Smooth muscle cell (in vitro differentiated cells): ENCODE measurements at regions not wholly inside any gene's neighbourhood (a gene's known extent, or its start where the extent isn't known, plus 50 kb on each side); places are given as distances from the start of the nearest gene placed in this dataset.

Experiments
- DNase-seq: peaks from one replicate; lab custom pipeline; 2025; ENCODE audit not compliant: unreplicated experiment; lab: John Stamatoyannopoulos, UW
- H2AFZ ChIP-seq: fragments of 200-600 bp; sonication (generic); 2 replicates; pipeline ENCODE4 v1.6.0; 2016; ENCODE audit warnings: antibody characterized with exemption, low read depth, mild to moderate bottlenecking
- H3F3A ChIP-seq: fragments of 200-600 bp; sonication (generic); 2 replicates; pipeline ENCODE4 v1.6.0; 2017; ENCODE audit warnings: antibody characterized with exemption, low read depth
- H3K27ac ChIP-seq: fragments of 200-600 bp; sonication (generic); 2 replicates; pipeline ENCODE4 v1.5.1; 2016; ENCODE audit warnings: low read depth, mild to moderate bottlenecking
- H3K27me3 ChIP-seq: fragments of 200-600 bp; sonication (generic); 2 replicates; pipeline ENCODE4 v1.6.1; 2016; ENCODE audit warnings: low read depth, mild to moderate bottlenecking
- H3K36me3 ChIP-seq: fragments of 200-600 bp; sonication (generic); 2 replicates; pipeline ENCODE4 v1.5.1; 2016; ENCODE audit warnings: low read depth
- H3K4me1 ChIP-seq: fragments of 200-600 bp; sonication (generic); 2 replicates; pipeline ENCODE4 v1.5.1; 2016; ENCODE audit warnings: low read depth
- H3K4me2 ChIP-seq: fragments of 200-600 bp; sonication (generic); 2 replicates; pipeline ENCODE4 v1.6.0; 2016; ENCODE audit warnings: mild to moderate bottlenecking
- H3K4me3 ChIP-seq: fragments of 200-600 bp; sonication (generic); 2 replicates; pipeline ENCODE4 v1.5.1; 2016; ENCODE audit warnings: mild to moderate bottlenecking
- H3K79me2 ChIP-seq: fragments of 200-600 bp; sonication (generic); 2 replicates; pipeline ENCODE4 v1.6.0; 2016; ENCODE audit warnings: low read depth, mild to moderate bottlenecking
- H3K9ac ChIP-seq: fragments of 200-600 bp; sonication (generic); 2 replicates; pipeline ENCODE4 v1.6.0; 2016; ENCODE audit warnings: low read depth
- H3K9me3 ChIP-seq: fragments of 200-600 bp; sonication (generic); replicated peaks from 2 replicates; pipeline ENCODE4 v1.5.1; 2016; ENCODE audit warnings: low read depth
- H4K20me1 ChIP-seq: fragments of 200-600 bp; sonication (generic); 2 replicates; pipeline ENCODE4 v1.6.0; 2016; ENCODE audit warnings: low read depth
- WGBS: methylation state at CpG from one replicate; pipeline ENCODE4 v1.1.7; 2016; ENCODE audit warnings: low lambda C conversion rate; 5-methylcytosine and 5-hydroxymethylcytosine counted together
- TF ChIP-seq, protein P1 (sequence below): fragments of 200-600 bp; sonication (generic); IDR thresholded peaks from 2 replicates; pipeline ENCODE4 v1.5.1; 2017; ENCODE audit warnings: borderline replicate concordance, mild to moderate bottlenecking, antibody characterized with exemption; ENCODE audit not compliant: insufficient read depth, poor library complexity, severe bottlenecking

GRCh38 chr20:23166563-23166962, 80.4 kb upstream of the CD93 start:
- Histone ChIP-seq H3K4me3 (no peak overlapping the region), H3K79me2 (no peaks in the 10 kb centered on the region), H3K27ac (no peak overlapping the region), H3K4me2 (no peak overlapping the region), H3K9ac (no peak overlapping the region), H3K27me3 (no peaks in the 10 kb centered on the region), H2AFZ (no peak overlapping the region), H4K20me1 (no peaks in the 10 kb centered on the region), H3K9me3 (no peaks in the 10 kb centered on the region), H3K36me3 (no peaks in the 10 kb centered on the region), H3K4me1 (no peaks in the 10 kb centered on the region), H3F3A (no peaks in the 10 kb centered on the region)
- no peak for DNase-seq
- WGBS, result 95% methylated on average over 7 of the region's 7 CpGs
- TF ChIP-seq, protein P1, sequence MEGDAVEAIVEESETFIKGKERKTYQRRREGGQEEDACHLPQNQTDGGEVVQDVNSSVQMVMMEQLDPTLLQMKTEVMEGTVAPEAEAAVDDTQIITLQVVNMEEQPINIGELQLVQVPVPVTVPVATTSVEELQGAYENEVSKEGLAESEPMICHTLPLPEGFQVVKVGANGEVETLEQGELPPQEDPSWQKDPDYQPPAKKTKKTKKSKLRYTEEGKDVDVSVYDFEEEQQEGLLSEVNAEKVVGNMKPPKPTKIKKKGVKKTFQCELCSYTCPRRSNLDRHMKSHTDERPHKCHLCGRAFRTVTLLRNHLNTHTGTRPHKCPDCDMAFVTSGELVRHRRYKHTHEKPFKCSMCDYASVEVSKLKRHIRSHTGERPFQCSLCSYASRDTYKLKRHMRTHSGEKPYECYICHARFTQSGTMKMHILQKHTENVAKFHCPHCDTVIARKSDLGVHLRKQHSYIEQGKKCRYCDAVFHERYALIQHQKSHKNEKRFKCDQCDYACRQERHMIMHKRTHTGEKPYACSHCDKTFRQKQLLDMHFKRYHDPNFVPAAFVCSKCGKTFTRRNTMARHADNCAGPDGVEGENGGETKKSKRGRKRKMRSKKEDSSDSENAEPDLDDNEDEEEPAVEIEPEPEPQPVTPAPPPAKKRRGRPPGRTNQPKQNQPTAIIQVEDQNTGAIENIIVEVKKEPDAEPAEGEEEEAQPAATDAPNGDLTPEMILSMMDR, result no peak

GRCh38 chr20:23165964-23166363, 79.8 kb upstream of the CD93 start:
- Histone ChIP-seq H3K9ac (no peak overlapping the region), H3K79me2 (no peaks in the 10 kb centered on the region), H2AFZ (no peak overlapping the region), H3K4me1 (no peaks in the 10 kb centered on the region), H3F3A (no peaks in the 10 kb centered on the region), H3K36me3 (no peaks in the 10 kb centered on the region), H3K9me3 (no peaks in the 10 kb centered on the region), H3K27me3 (no peaks in the 10 kb centered on the region), H3K4me2 (no peak overlapping the region), H3K4me3 (no peak overlapping the region), H3K27ac (no peak overlapping the region), H4K20me1 (no peaks in the 10 kb centered on the region)
- no peak for DNase-seq
- WGBS, result 90% methylated on average over 7 of the region's 7 CpGs
- TF ChIP-seq, protein P1, result no peak

DNA sequence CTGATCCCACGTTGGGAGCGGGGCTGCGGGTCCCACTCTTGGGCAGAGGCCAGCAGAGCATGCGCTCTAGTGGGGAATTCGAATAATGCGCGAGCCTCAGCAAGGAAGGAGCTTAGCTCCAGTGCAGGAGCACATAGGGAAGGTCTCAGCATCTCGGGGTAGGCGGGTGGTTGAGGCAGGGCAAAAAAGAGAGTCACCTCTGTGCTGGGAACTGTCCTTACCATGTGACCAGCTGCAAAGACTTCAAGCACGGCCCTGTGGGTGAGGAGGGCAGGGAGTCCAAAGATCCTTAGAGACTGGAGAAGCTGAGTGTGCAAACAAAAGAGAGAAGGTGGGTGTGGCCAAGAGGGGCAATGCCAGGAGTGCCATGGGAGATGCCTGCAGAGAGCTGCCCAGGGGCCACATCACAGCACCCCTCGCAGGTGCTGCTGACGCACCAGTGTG, 79.2 kb upstream of the CD93 start:
- Histone ChIP-seq H3K4me3 (no peak overlapping the region), H4K20me1 (no peaks in the 10 kb centered on the region), H3K9me3 (no peaks in the 10 kb centered on the region), H3K79me2 (no peaks in the 10 kb centered on the region), H3K36me3 (no peaks in the 10 kb centered on the region), H3K9ac (no peak overlapping the region), H3F3A (no peaks in the 10 kb centered on the region), H2AFZ (no peak overlapping the region), H3K27ac (no peak overlapping the region), H3K4me1 (peaks cover 3% of the 10 kb centered on the region), H3K4me2 (no peak overlapping the region), H3K27me3 (no peaks in the 10 kb centered on the region)
- DNase-seq, result no peak
- TF ChIP-seq, protein P1, result no peak
- WGBS, result 55% methylated on average over 12 of the region's 12 CpGs

GRCh38 chr20:23164176-23164601, 78.1 kb upstream of the CD93 start:
- H3F3A ChIP-seq, result no peaks in the 10 kb centered on the region
- no peak overlapping the region for H3K27ac ChIP-seq
- H3K4me1 ChIP-seq, result peaks cover 12% of the 10 kb centered on the region
- no peak overlapping the region for H3K4me3 ChIP-seq
- no peaks in the 10 kb centered on the region for H4K20me1 ChIP-seq
- no peaks in the 10 kb centered on the region for H3K36me3 ChIP-seq
- H2AFZ ChIP-seq, result no peak overlapping the region
- no peaks in the 10 kb centered on the region for H3K9me3 ChIP-seq
- 96% methylated on average over 13 of the region's 13 CpGs for WGBS
- TF ChIP-seq, protein P1, result no peak
- no peak overlapping the region for H3K9ac ChIP-seq
- H3K4me2 ChIP-seq, result no peak overlapping the region
- no peaks in the 10 kb centered on the region for H3K27me3 ChIP-seq
- H3K79me2 ChIP-seq, result no peaks in the 10 kb centered on the region
- DNase-seq, result no peak
